ENCODE measurements at regions not wholly inside any gene's neighbourhood (a gene's known extent, or its start where the extent isn't known, plus 50 kb on each side); places are given as distances from the start of the nearest gene placed in this dataset.

- no peak for DNase-seq (ENCODE audit: low read depth in 2 of 2)
Measured at GRCh38 chr16:61596655-61597054, 439.6 kb downstream of the CDH8 start.

DNA sequence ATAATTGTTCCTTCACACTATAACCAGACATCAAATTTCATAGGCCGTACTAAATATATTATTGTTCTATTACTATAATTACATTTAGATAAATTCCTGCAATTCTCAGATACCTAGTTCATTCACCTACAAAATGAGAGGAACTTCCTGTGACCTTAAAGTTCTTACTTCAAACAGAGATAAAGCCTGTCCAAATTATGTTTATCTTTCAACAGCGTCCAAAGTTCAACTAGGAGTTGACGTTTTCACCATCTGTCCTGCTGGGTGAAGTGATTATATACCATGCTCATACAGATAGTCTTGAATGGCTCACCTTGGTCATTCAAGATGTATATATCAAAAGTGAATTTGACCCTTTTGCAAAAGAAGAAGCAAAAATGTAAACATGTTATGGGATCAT, 440.6 kb downstream of the CDH8 start:
- no peak for DNase-seq (ENCODE audit: low read depth in 2 of 2)

DNA sequence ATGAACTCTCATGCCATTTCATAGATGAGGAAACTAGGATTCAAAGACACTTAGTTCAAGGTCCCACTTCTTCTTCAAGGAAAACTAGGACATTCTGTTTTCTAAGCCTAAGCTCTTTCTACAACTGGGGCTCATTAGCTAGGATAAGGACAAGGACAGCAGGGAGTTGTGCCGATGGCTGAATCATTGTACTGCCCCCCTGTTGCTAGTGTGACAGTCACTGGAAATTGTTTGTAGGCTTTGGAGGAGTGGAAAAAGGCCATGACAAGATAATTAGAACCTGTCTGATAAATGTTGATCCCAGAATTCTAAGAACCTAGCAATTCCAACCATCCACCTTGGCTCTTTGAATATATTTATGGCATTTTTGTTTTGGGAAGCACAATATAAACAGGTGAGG, 445.7 kb downstream of the CDH8 start:
- DNase-seq (ENCODE audit: low read depth in 2 of 2), result no peak

- no peak for DNase-seq (ENCODE audit: low read depth in 2 of 2)
Measured at GRCh38 chr16:61587526-61587925, 448.7 kb downstream of the CDH8 start.

GRCh38 chr16:61581417-61582046, 454.7 kb downstream of the CDH8 start:
- DNase-seq (ENCODE audit: low read depth in 2 of 2), result no peak

- DNase-seq (ENCODE audit: low read depth in 2 of 2), result no peak
Measured at GRCh38 chr16:61580579-61580978, 455.7 kb downstream of the CDH8 start.

GRCh38 chr16:61579195-61579594, 457.0 kb downstream of the CDH8 start:
- DNase-seq (ENCODE audit: low read depth in 2 of 2), result no peak

DNA sequence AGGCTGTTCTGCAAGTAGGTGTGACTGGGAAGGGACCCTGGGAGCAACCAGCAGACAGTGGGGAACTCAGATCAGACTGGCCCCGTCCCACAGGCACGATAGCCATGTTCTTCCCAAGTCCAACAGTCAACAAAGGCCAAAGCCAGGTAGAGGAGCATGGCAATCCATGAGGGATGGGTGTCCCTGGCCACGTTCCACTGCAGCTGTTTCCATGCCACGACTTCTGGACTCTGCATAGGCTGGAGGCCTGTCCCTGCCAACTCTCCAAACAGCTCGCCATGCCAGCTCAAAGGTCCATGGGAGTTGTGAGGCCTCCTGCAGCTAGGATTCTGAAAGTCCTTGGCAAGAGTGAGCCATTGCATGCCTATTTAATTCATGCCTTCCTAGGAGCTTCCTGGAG, 459.8 kb downstream of the CDH8 start:
- DNase-seq (ENCODE audit: low read depth in 2 of 2), result no peak

GRCh38 chr16:61575617-61576016, 460.6 kb downstream of the CDH8 start:
- no peak for DNase-seq (ENCODE audit: low read depth in 2 of 2)

DNA sequence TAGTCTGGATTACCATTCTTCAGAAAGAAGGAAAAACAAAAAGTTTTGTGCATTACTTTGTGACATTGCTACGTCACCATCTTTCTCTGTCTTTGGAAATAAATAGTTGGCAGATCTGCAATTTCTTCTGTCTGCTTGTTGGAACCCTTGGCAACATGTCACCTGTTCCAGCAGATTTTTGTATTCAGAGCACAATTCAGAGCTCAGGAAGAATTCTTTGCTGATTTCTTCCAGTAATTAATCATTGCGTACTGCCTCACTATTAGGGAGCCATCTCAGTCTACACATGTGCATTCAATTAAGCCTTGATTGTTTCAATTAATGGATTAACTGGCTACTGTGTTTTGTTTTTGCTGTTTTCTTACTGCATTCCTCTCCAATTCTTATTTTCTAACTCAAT, 467.2 kb downstream of the CDH8 start:
- DNase-seq (ENCODE audit: low read depth in 2 of 2), result no peak

GRCh38 chr16:61564716-61565115, 471.5 kb downstream of the CDH8 start:
- no peak for DNase-seq (ENCODE audit: low read depth in 2 of 2)

GRCh38 chr16:61555718-61556441, 480.4 kb downstream of the CDH8 start:
- DNase-seq (ENCODE audit: low read depth in 2 of 2), result no peak

DNA sequence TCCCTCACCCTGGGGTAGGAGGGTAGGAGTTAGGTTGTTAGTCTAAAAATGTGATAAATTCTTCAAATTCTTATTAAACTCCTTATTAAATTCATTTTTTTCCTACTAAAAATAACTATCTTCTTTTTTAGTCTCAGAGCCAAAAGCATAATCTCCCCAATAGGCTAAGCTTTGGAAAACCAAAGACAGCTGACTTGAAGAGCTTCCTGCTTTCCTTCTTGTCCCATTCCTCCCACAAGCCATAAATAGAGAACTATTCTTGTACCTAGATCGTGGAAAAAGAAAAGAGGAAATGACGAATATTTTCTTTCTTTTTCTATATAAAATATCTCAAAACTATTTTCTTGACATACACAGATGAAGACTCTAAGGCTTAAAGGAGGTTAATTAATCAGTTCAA, 486.9 kb downstream of the CDH8 start:
- no peak for DNase-seq (ENCODE audit: low read depth in 2 of 2)

- DNase-seq (ENCODE audit: low read depth in 2 of 2), result no peak
Measured at GRCh38 chr16:61547626-61548025, 488.6 kb downstream of the CDH8 start.

- no peak for DNase-seq (ENCODE audit: low read depth in 2 of 2)
Measured at GRCh38 chr16:61544165-61544564, 492.1 kb downstream of the CDH8 start.

DNA sequence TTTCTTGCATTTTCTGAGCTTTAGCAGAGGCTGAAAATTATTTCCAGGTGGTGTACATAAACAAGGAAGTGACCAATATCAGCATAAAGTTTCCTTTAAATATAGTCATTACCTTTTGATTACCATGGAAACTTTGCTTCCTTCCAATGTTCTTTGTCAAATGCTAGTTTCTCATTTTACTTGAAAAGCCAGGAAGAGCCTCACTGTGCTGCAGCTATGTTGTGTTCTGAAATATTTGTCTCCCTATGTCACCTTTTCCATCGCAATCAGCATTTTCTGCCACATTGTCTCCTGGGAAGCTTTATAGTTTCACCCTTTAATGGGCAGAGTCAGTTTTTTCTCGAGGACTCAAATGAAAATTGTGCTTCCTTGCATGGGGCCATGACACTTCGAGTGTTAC, 496.0 kb downstream of the CDH8 start:
- DNase-seq (ENCODE audit: low read depth in 2 of 2), result no peak

GRCh38 chr16:61530697-61531096, 505.5 kb downstream of the CDH8 start:
- DNase-seq (ENCODE audit: low read depth in 2 of 2), result no peak

GRCh38 chr16:61500851-61501250, 535.4 kb downstream of the CDH8 start:
- DNase-seq (ENCODE audit: low read depth in 2 of 2), result no peak

DNA sequence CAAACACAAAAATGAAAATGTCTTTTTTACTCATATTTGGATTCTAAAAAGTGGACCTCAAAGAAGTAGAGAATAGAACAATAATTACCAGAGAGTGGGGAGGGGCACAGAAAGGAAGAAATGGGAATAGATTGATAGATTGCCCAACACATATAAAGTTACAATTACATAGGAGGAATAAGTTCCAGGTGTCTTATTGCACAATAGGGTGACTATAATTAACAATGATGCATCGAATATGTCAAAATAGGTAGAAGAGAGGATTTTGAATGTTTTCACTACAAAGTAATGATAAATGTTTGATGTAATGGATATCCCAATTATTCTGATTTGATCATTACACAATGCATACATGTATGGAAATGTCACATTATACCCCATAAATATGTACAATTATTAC, 556.0 kb downstream of the CDH8 start:
- DNase-seq (ENCODE audit: low read depth in 2 of 2), result no peak

DNA sequence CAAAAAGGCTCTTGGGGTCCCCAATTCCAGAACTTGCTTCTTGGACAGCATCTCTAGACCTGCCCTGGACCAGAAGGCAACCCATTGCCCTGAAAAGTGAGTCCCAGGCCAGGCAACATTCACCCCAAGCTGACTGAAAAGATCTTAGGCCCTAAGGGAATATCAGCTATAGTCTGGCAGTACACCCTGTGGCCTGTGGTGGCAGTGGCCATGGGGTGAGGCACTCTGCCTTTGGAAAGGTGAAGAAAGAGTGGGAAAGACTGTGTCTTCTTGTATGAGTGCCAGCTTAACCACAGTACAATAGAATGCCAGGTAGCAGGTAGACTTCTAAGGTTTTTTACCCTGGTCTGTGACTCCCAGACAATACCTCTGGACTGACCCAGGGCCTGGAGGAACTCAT, 564.5 kb downstream of the CDH8 start:
- DNase-seq (ENCODE audit: low read depth in 2 of 2), result no peak

DNA sequence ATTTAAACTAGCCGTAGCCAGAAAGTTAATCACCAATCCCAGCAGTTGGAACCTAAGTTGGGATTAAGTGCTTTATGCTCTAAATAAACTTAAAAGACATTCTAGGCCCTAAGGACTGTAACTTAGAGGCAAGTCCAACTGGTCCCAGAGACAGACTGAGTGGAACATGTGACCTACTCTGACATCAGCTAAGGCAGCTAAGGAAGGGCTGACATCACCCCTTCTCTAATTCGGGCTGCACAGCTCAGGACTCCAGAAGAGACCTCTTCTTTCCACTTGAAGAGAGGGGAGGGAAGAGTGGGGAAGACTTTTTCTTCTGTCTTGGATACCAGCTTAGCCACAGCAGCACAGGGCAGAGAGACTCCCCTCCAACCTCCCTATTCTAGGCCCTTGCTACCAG, 565.2 kb downstream of the CDH8 start:
- DNase-seq (ENCODE audit: low read depth in 2 of 2), result no peak

GRCh38 chr16:61465285-61465684, 571.0 kb downstream of the CDH8 start:
- no peak for DNase-seq (ENCODE audit: low read depth in 2 of 2)

GRCh38 chr16:61460020-61460419, 576.2 kb downstream of the CDH8 start:
- DNase-seq (ENCODE audit: low read depth in 2 of 2), result no peak

- no peak for DNase-seq (ENCODE audit: low read depth in 2 of 2)
Measured at GRCh38 chr16:61435346-61435745, 600.9 kb downstream of the CDH8 start.
